SK-N-SH (cell line): ENCODE measurements at regions not wholly inside any gene's neighbourhood (a gene's known extent, or its start where the extent isn't known, plus 50 kb on each side); places are given as distances from the start of the nearest gene placed in this dataset.
"Not testable (repeated sequence)": the region's sequence is repeated elsewhere in the genome, so short reads cannot be mapped to it uniquely, and the experiment has no call there.

ENCODE experiments used
- CTCF ChIP-seq: fragments of 200-600 bp; sonication (generic); IDR thresholded peaks from 2 replicates; pipeline ENCODE4 v1.6.1; 2017; ENCODE audit warnings: antibody characterized with exemption, mild to moderate bottlenecking, moderate library complexity
- EP300 ChIP-seq, 2 experiments: IDR thresholded peaks; 2 replicates each; pipeline versions ENCODE4 v1.4.0 to v1.6.1; 2012; ENCODE audit warnings: borderline replicate concordance in 1 of 2, low read depth in 1 of 2, low read length in 1 of 2
- FOSL2 ChIP-seq: IDR thresholded peaks from 2 replicates; pipeline ENCODE4 v1.4.0; 2012; ENCODE audit warnings: low read depth, mild to moderate bottlenecking, moderate library complexity, borderline replicate concordance
- MXI1 ChIP-seq: IDR thresholded peaks from 2 replicates; pipeline ENCODE4 v1.6.1; 2012; ENCODE audit warnings: mild to moderate bottlenecking, low read depth, low read length, improper control_type of control experiment
- NRF1 ChIP-seq: IDR thresholded peaks from 2 replicates; pipeline ENCODE4 v1.6.1; 2012; ENCODE audit warnings: low read depth, mild to moderate bottlenecking, low read length
- POLR2AphosphoS5 ChIP-seq: IDR thresholded peaks from 2 replicates; pipeline ENCODE4 v1.6.1; 2012; ENCODE audit warnings: low read depth, low read length
- RAD21 ChIP-seq: IDR thresholded peaks from 2 replicates; pipeline ENCODE4 v1.6.1; 2012; ENCODE audit warnings: mild to moderate bottlenecking, low read length
- RCOR1 ChIP-seq: fragments of 150-350 bp; IDR thresholded peaks from 2 replicates; pipeline ENCODE4 v1.6.1; 2017; ENCODE audit warnings: antibody characterized with exemption, low read length
- TCF12 ChIP-seq: IDR thresholded peaks from 2 replicates; pipeline ENCODE4 v1.4.0; 2012
- YY1 ChIP-seq: IDR thresholded peaks from 2 replicates; pipeline ENCODE4 v1.4.0; 2012; ENCODE audit warnings: low read depth, mild to moderate bottlenecking
- ZBTB33 ChIP-seq: IDR thresholded peaks from 2 replicates; pipeline ENCODE4 v1.4.0; 2012; ENCODE audit warnings: low read depth, borderline replicate concordance

GRCh38 chr2:87500421-87500820 lies 247.5 kb upstream of the PLGLB2 start:
- TF ChIP-seq RAD21; MXI1; RCOR1; CTCF; EP300 (IDR thresholded peaks at IDR 0.05; ENCODE audit: borderline replicate concordance in 1 of 2, low read depth in 1 of 2, low read length in 1 of 2); YY1; NRF1; ZBTB33; FOSL2; POLR2AphosphoS5; TCF12: not testable (repeated sequence)
